Gastroesophageal sphincter (tissue), 4 donors: ENCODE measurements at regions not wholly inside any gene's neighbourhood (a gene's known extent, or its start where the extent isn't known, plus 50 kb on each side); places are given as distances from the start of the nearest gene placed in this dataset.

Experiments used
- ATAC-seq: fragments of 150-250 bp; one replicate; pipeline ENCODE4 v1.9.1; 2016; ENCODE audit warnings: mild to moderate bottlenecking, moderate library complexity
- H3K27ac ChIP-seq, 4 donors: fragments of 200-600 bp; sonication (generic) in 3 of 4; 1 replicate in 3 of 4; 2 replicates in 1 of 4; pipeline ENCODE4 v1.5.1; 2016 to 2019
- H3K27me3 ChIP-seq: fragments of 200-600 bp; sonication (generic); one replicate; pipeline ENCODE4 v1.5.1; 2019
- H3K36me3 ChIP-seq, 2 donors: fragments of 200-600 bp; sonication (generic); one replicate each; pipeline ENCODE4 v1.5.1; 2019; ENCODE audit warnings: control low read depth in 1 of 2
- H3K4me1 ChIP-seq, 3 donors: fragments of 200-600 bp; sonication (generic); 1 replicate in 2 of 3; 2 replicates in 1 of 3; pipeline ENCODE4 v1.5.1; 2016 to 2019; ENCODE audit warnings: control low read depth in 2 of 3
- H3K4me3 ChIP-seq, 2 donors: fragments of 200-600 bp; sonication (generic); one replicate each; pipeline ENCODE4 v1.5.1; 2019; ENCODE audit warnings: mild to moderate bottlenecking in 1 of 2, moderate library complexity in 1 of 2
- H3K9me3 ChIP-seq, 3 donors: fragments of 200-600 bp; sonication (generic); one replicate each; pipeline ENCODE4 v1.5.1; 2017 to 2019; ENCODE audit warnings: control low read depth in 2 of 3
- EP300 ChIP-seq: sonication (generic); formaldehyde crosslinking; IDR thresholded peaks from one replicate; pipeline ENCODE4 v1.6.1; 2017; ENCODE audit warnings: antibody characterized with exemption, mild to moderate bottlenecking
- POLR2A ChIP-seq, 2 donors: fragments of 450-650 bp; IDR thresholded peaks; one replicate each; pipeline ENCODE4 v1.6.1; 2017; ENCODE audit warnings: antibody characterized with exemption in 2 of 2, mild to moderate bottlenecking in 2 of 2, moderate library complexity in 1 of 2
- POLR2AphosphoS5 ChIP-seq: sonication (generic); formaldehyde crosslinking; IDR thresholded peaks from one replicate; pipeline ENCODE4 v1.6.1; 2017; ENCODE audit warnings: antibody characterized with exemption
- WGBS, 2 donors: methylation state at CpG; one replicate each; pipeline ENCODE4 v1.1.5; 2018; ENCODE audit warnings: low coverage in 1 of 2; 5-methylcytosine and 5-hydroxymethylcytosine counted together
- TF ChIP-seq, protein P1 (sequence below), 4 experiments: fragments of 200-600 bp in 2 of 4; fragments of 450-650 bp in 2 of 4; sonication (generic) in 1 of 4; IDR thresholded peaks; one replicate each; pipeline ENCODE4 v1.5.1; 2017 to 2019; ENCODE audit warnings: antibody characterized with exemption in 4 of 4, mild to moderate bottlenecking in 2 of 4, moderate library complexity in 2 of 4

DNA sequence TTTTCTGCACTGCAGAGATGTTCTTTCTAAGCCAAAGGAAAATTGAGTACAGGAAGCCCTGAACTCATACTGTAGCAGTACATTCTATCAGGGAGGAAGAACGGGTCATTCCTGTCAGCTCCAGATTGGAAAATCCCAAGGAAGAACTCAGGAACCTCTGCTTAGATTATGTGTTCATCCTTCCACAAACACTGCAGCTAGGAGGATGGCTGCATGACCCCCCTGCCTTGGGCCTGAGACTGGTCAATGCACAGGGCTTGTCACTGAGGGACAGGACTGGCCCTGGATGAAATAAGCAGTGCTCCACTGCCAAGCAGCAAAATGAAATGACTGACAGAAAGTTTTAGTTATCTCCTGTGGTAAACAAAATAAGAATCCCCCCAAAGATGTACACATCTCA lies 1406.8 kb upstream of the TMEM132C start:
- H3K36me3 ChIP-seq: no peaks in the 10 kb centered on the region
- H3K4me1 ChIP-seq: no peaks in the 10 kb centered on the region
- H3K27ac ChIP-seq: no peak overlapping the region
- 80% methylated on average over 1 of the region's 1 CpG; no CpG with 5 or more reads in 1 of the 2 donors for WGBS, 2 donors
- no peak overlapping the region for H3K4me3 ChIP-seq
- TF ChIP-seq, protein P1, sequence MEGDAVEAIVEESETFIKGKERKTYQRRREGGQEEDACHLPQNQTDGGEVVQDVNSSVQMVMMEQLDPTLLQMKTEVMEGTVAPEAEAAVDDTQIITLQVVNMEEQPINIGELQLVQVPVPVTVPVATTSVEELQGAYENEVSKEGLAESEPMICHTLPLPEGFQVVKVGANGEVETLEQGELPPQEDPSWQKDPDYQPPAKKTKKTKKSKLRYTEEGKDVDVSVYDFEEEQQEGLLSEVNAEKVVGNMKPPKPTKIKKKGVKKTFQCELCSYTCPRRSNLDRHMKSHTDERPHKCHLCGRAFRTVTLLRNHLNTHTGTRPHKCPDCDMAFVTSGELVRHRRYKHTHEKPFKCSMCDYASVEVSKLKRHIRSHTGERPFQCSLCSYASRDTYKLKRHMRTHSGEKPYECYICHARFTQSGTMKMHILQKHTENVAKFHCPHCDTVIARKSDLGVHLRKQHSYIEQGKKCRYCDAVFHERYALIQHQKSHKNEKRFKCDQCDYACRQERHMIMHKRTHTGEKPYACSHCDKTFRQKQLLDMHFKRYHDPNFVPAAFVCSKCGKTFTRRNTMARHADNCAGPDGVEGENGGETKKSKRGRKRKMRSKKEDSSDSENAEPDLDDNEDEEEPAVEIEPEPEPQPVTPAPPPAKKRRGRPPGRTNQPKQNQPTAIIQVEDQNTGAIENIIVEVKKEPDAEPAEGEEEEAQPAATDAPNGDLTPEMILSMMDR (IDR thresholded peaks at IDR 0.05): no peak
- no peak for TF ChIP-seq POLR2AphosphoS5
- TF ChIP-seq EP300: no peak
- no peak for TF ChIP-seq POLR2A (IDR thresholded peaks at IDR 0.05)
- no peaks in the 10 kb centered on the region for H3K27me3 ChIP-seq
- H3K9me3 ChIP-seq: no peaks in the 10 kb centered on the region
- ATAC-seq: no peak

DNA sequence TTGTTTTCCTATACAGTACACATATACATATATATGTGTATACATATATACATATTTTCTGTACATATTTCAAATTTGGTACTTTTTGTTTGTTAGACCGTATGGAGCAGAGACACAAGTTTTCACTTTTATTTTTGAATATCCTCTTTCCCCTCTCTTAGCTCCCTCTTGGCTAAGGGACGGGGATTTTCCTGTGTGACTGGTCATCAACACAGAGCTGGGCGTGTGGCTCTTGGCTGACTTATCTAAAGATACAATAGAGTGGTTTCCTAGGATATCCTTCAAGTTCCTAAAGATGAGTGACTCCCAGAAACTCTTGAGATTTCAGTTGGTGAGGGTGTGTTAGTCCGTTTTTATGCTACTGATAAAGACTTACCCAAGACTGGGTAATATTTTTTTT lies 1404.5 kb upstream of the TMEM132C start:
- H3K9me3 ChIP-seq: no peaks in the 10 kb centered on the region
- WGBS, 2 donors: 49 to 58% methylated on average over 3 to 4 of the region's 4 CpGs
- H3K36me3 ChIP-seq: no peaks in the 10 kb centered on the region
- TF ChIP-seq EP300 (no peak), POLR2A (IDR thresholded peaks at IDR 0.05) (no peak), POLR2AphosphoS5 (no peak)
- no peaks in the 10 kb centered on the region for H3K4me1 ChIP-seq
- H3K27me3 ChIP-seq: no peaks in the 10 kb centered on the region
- no peak overlapping the region for H3K4me3 ChIP-seq
- no peak overlapping the region for H3K27ac ChIP-seq
- no peak for ATAC-seq

DNA sequence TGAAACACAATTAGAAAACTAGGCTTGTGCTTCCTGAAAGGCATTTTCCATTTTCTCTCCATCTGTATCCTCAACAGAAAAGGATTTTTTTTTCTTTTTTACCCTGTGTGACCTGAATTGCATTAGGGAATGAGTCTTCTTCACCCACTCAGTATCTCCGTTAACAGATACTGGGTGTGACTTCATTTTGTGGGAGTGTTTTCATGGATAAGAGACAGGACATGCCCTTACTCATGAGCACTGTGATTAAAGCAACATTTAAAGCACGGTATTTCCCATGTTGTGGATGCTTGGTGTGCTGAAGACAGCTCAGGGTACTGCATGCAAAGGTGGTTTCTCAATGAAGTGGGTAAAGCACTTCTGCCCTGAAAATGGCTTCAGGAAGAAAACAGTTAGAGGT lies 1397.3 kb upstream of the TMEM132C start:
- TF ChIP-seq EP300: no peak
- TF ChIP-seq POLR2AphosphoS5: no peak
- TF ChIP-seq POLR2A (IDR thresholded peaks at IDR 0.05): no peak
- TF ChIP-seq, protein P1 (IDR thresholded peaks at IDR 0.05): no peak
- peaks cover 21% of the 10 kb centered on the region for H3K27me3 ChIP-seq
- H3K9me3 ChIP-seq: no peaks in the 10 kb centered on the region
- H3K36me3 ChIP-seq: no peaks in the 10 kb centered on the region
- 37 to 65% methylated on average over 2 of the region's 2 CpGs for WGBS, 2 donors
- no peak for ATAC-seq
- H3K4me1 ChIP-seq: no peaks in the 10 kb centered on the region
- H3K4me3 ChIP-seq: no peak overlapping the region
- no peak overlapping the region for H3K27ac ChIP-seq

DNA sequence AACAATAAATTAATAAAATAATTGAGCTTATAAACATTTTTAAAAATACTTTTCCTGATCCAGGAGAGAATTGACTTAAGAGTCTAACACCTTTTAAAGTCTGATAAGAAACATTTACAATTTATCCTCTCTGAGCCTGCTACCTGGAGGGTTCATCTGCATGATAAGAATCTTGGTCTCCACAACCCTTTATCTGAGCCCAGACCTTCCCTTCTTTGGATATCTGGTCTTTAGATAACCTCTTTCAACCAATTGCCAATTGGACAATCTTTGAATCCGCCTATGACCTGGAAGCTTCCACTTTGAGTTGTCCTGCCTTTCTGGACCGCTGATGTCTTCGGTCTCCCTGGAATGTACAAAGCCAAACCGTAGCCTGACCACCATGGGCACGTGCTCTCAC lies 1393.3 kb upstream of the TMEM132C start:
- Histone ChIP-seq H3K9me3 (no peaks in the 10 kb centered on the region), H3K27ac (no peak overlapping the region), H3K36me3 (no peaks in the 10 kb centered on the region), H3K4me3 (no peak overlapping the region), H3K27me3 (peaks cover 30% of the 10 kb centered on the region), H3K4me1 (no peaks in the 10 kb centered on the region)
- TF ChIP-seq POLR2A (IDR thresholded peaks at IDR 0.05) (no peak), POLR2AphosphoS5 (no peak), EP300 (no peak)
- TF ChIP-seq, protein P1 (IDR thresholded peaks at IDR 0.05): no peak
- 82 to 97% methylated on average over 2 to 5 of the region's 5 CpGs for WGBS, 2 donors
- no peak for ATAC-seq

DNA sequence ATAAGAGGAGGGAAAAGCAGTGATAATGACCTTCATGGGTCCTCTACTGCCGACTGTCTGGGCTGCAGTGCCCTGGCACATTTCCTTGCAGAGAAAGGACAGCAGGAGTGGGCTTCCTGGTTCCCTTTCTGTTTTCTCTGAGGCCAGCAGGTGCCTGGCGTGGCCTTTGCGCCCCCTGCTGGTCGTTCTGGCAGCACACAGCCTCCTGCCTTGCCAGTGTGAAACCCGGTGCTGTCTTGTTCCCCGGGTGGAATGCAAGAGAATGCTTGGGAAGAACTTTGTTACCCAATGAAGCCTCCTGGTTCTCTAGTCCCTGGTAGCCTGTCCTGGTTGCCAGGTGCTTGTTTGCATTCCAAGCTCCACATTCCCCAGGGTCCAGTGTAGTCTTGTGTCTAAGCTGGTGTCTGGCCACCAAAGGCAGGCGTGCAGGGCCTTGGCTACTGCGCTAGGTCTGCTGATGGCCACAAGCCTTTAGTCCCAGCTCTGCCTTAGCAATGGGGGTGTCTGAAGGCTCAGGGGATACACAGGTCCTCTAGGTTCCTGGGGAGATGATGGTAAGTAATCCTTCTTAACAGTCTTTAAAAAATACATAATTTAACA lies 1392.4 kb upstream of the TMEM132C start:
- no peaks in the 10 kb centered on the region for H3K36me3 ChIP-seq
- no peaks in the 10 kb centered on the region for H3K9me3 ChIP-seq
- H3K4me1 ChIP-seq: no peaks in the 10 kb centered on the region
- no peak for ATAC-seq
- no peak overlapping the region for H3K4me3 ChIP-seq
- H3K27ac ChIP-seq: no peak overlapping the region
- WGBS, 2 donors: 0% methylated on average over 1 to 4 of the region's 8 CpGs
- TF ChIP-seq POLR2A (IDR thresholded peaks at IDR 0.05): no peak
- TF ChIP-seq, protein P1 (IDR thresholded peaks at IDR 0.05): peak; percentile 40 to 88 (median 63)
- peaks cover 34% of the 10 kb centered on the region for H3K27me3 ChIP-seq
